Panc1 (cell line): ENCODE measurements at regions not wholly inside any gene's neighbourhood (a gene's known extent, or its start where the extent isn't known, plus 50 kb on each side); places are given as distances from the start of the nearest gene placed in this dataset.

Source experiments
- ATAC-seq: fragments of 200-7000 bp; cut with Tn5 transposase; 2 replicates; pipeline ENCODE4 v1.9.1; 2020; ENCODE audit warnings: mild to moderate bottlenecking, moderate library complexity
- BruUV-seq: library from RNA; stranded (reverse); fragments of 400-500 nt; replicated peaks from 2 replicates; lab custom pipeline; 2021; lab: Mats Ljungman, UMichigan
- CTCF ChIA-PET: fragments of 300-600 bp; sonication (Branson Sonifier 250); formaldehyde crosslinking; loops from one replicate; lab custom pipeline; 2022; ENCODE audit warnings: antibody characterized with exemption; lab: Charles Lee
- POLR2A ChIA-PET: fragments of 300-600 bp; sonication (Branson Sonifier 250); formaldehyde crosslinking; loops from one replicate; lab custom pipeline; 2022; ENCODE audit warnings: antibody characterized with exemption; lab: Charles Lee
- DNase-seq: peaks from one replicate; pipeline ENCODE4 v3.0.0-alpha.2; 2010; ENCODE audit warnings: low read depth, low spot score
- H3K27ac ChIP-seq: 2 replicates; pipeline ENCODE4 v1.5.1; 2011; ENCODE audit warnings: mild to moderate bottlenecking, low read length, inconsistent platforms
- H3K27me3 ChIP-seq: fragments of 200-500 bp; sonication (Bioruptor generic); 2 replicates; pipeline ENCODE4 v1.6.0; 2014; ENCODE audit warnings: low read length, inconsistent platforms; ENCODE audit not compliant: control insufficient read depth, insufficient read depth
- H3K36me3 ChIP-seq: fragments of 200-500 bp; sonication (Bioruptor generic); 2 replicates; pipeline ENCODE4 v1.5.1; 2014; ENCODE audit warnings: inconsistent platforms, mild to moderate bottlenecking, low read length, moderate library complexity; ENCODE audit not compliant: control insufficient read depth, insufficient read depth
- H3K4me1 ChIP-seq: 2 replicates; pipeline ENCODE4 v1.5.1; 2011; ENCODE audit warnings: inconsistent platforms, mild to moderate bottlenecking, low read length, moderate library complexity; ENCODE audit not compliant: control insufficient read depth, insufficient read depth
- H3K4me3 ChIP-seq, 2 experiments: 2 replicates each; pipeline ENCODE4 v1.5.1; 2011 to 2012; ENCODE audit warnings: low read depth in 2 of 2, low read length in 2 of 2, mild to moderate bottlenecking in 2 of 2, inconsistent platforms in 1 of 2, moderate library complexity in 1 of 2
- H3K9me3 ChIP-seq: fragments of 200-500 bp; sonication (Bioruptor generic); 2 replicates; pipeline ENCODE4 v1.5.1; 2014; ENCODE audit warnings: low read depth, mild to moderate bottlenecking, inconsistent platforms, low read length, moderate library complexity; ENCODE audit not compliant: control insufficient read depth, insufficient read depth
- CTCF ChIP-seq: fragments of 450-650 bp; IDR thresholded peaks from 2 replicates; pipeline ENCODE4 v1.5.1; 2017; ENCODE audit warnings: mild to moderate bottlenecking
- POLR2AphosphoS5 ChIP-seq: IDR thresholded peaks from 2 replicates; pipeline ENCODE4 v1.6.1; 2012; ENCODE audit warnings: mild to moderate bottlenecking, low read depth, low read length, moderate library complexity
- REST ChIP-seq, 2 experiments: IDR thresholded peaks; 2 replicates each; pipeline ENCODE4 v1.6.1; 2011 to 2012; ENCODE audit warnings: low read depth in 2 of 2, control low read depth in 1 of 2, low read length in 1 of 2, mild to moderate bottlenecking in 1 of 2, moderate library complexity in 1 of 2; ENCODE audit not compliant: insufficient read depth in 1 of 2
- SIN3A ChIP-seq: IDR thresholded peaks from 2 replicates; pipeline ENCODE4 v1.6.1; 2012; ENCODE audit warnings: low read depth, mild to moderate bottlenecking, low read length, moderate library complexity, borderline replicate concordance; ENCODE audit not compliant: insufficient read depth
- TCF7L2 ChIP-seq: IDR thresholded peaks from 2 replicates; pipeline ENCODE4 v1.6.1; 2011; ENCODE audit warnings: mild to moderate bottlenecking, low read depth, low read length, inconsistent platforms
- in situ Hi-C: cut with HindIII; loops from 2 replicates; pipeline ENCODE4 v1.10.0; 2016; ENCODE audit warnings: low sequenced_read_pairs, low pct_unique_long_range_greater_than_20kb
- intact Hi-C: fragments of 100-400 bp; cut with micrococcal nuclease; formaldehyde crosslinking; loops from one replicate; pipeline ENCODE4 v1.10.0; 2022; ENCODE audit not compliant: unreplicated experiment

GRCh38 chr17:77830816-77831473, 127.6 kb upstream of the TNRC6C start:
- H3K4me3 ChIP-seq: no peak overlapping the region
- no peak overlapping the region for H3K27ac ChIP-seq
- no peak for DNase-seq
- intact Hi-C loops (no loop called here), in situ Hi-C loops (no loop called here)
- TF ChIP-seq TCF7L2 (no peak), REST (IDR thresholded peaks at IDR 0.05; ENCODE audit: insufficient read depth in 1 of 2, low read depth in 2 of 2, low read length in 1 of 2) (no peak), CTCF (no peak), SIN3A (no peak), POLR2AphosphoS5 (no peak)
- BruUV-seq: no TSS peak
- ChIA-PET CTCF (interaction anchor here (0.7 kb wide), 1 partner anchor 478 kb away, joined by 4 read pairs; no protein-coding TSS in a partner anchor), POLR2A (no interaction called here)
- no peak for ATAC-seq
- no peaks in the 10 kb centered on the region for H3K36me3 ChIP-seq
- no peaks in the 10 kb centered on the region for H3K27me3 ChIP-seq
- H3K4me1 ChIP-seq: peaks cover 8% of the 10 kb centered on the region; the same call in 1 of the 2 replicates
- H3K9me3 ChIP-seq: no peaks in the 10 kb centered on the region

- H3K4me1 ChIP-seq: peaks cover 8% of the 10 kb centered on the region; the same call in 1 of the 2 replicates
- H3K36me3 ChIP-seq: no peaks in the 10 kb centered on the region
- H3K9me3 ChIP-seq: no peaks in the 10 kb centered on the region
- ChIA-PET CTCF (no interaction called here), POLR2A (no interaction called here)
- H3K4me3 ChIP-seq: no peak overlapping the region
- no TSS peak for BruUV-seq
- ATAC-seq: no peak
- in situ Hi-C loops (no loop called here), intact Hi-C loops (no loop called here)
- no peak overlapping the region for H3K27ac ChIP-seq
- DNase-seq: no peak
- TF ChIP-seq CTCF (no peak), REST (IDR thresholded peaks at IDR 0.05; ENCODE audit: insufficient read depth in 1 of 2, low read depth in 2 of 2, low read length in 1 of 2) (no peak), SIN3A (no peak), TCF7L2 (no peak), POLR2AphosphoS5 (no peak)
- no peaks in the 10 kb centered on the region for H3K27me3 ChIP-seq
Measured at GRCh38 chr17:77831474-77832179, 126.9 kb upstream of the TNRC6C start.
